Omental fat pad (tissue), 3 donors: ENCODE measurements at regions not wholly inside any gene's neighbourhood (a gene's known extent, or its start where the extent isn't known, plus 50 kb on each side); places are given as distances from the start of the nearest gene placed in this dataset.

ENCODE experiments used
- ATAC-seq: fragments of 150-250 bp; one replicate; pipeline ENCODE4 v1.9.1; 2016; ENCODE audit warnings: mild to moderate bottlenecking, moderate library complexity; ENCODE audit not compliant: low FRiP score
- DNase-seq: peaks from one replicate; pipeline ENCODE4 v3.0.0-alpha.2; 2019; ENCODE audit warnings: low spot score
- TF ChIP-seq, protein P1 (sequence below), 3 donors: fragments of 450-650 bp; IDR thresholded peaks; one replicate each; pipeline ENCODE4 v1.5.1; 2016 to 2017; ENCODE audit warnings: antibody characterized with exemption in 3 of 3, mild to moderate bottlenecking in 3 of 3, moderate library complexity in 2 of 3

- TF ChIP-seq, protein P1, sequence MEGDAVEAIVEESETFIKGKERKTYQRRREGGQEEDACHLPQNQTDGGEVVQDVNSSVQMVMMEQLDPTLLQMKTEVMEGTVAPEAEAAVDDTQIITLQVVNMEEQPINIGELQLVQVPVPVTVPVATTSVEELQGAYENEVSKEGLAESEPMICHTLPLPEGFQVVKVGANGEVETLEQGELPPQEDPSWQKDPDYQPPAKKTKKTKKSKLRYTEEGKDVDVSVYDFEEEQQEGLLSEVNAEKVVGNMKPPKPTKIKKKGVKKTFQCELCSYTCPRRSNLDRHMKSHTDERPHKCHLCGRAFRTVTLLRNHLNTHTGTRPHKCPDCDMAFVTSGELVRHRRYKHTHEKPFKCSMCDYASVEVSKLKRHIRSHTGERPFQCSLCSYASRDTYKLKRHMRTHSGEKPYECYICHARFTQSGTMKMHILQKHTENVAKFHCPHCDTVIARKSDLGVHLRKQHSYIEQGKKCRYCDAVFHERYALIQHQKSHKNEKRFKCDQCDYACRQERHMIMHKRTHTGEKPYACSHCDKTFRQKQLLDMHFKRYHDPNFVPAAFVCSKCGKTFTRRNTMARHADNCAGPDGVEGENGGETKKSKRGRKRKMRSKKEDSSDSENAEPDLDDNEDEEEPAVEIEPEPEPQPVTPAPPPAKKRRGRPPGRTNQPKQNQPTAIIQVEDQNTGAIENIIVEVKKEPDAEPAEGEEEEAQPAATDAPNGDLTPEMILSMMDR (IDR thresholded peaks at IDR 0.05), result no peak
- ATAC-seq (no peak), DNase-seq (no peak)
Observed at GRCh38 chr12:28872654-28873268, 276.3 kb upstream of the FAR2 start.

DNA sequence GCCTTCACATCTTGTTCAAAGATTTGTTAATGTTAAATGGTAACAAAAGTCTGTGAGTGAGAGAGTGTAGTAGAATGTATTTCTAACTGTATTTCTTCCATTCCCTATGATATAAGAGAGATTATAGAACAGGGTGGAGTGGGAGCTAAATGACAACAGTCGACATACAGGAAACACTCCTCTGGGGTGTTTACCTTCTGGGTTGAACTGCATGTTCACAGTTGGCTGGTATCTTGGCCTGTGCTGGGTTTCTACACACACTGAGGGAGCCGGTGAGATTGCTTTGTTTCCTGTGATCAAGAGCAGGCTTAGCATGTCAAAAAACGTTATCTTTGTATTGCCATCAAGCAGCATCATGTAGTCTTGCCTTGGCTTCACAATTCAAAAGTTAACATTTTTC, 274.3 kb upstream of the FAR2 start:
- DNase-seq (no peak), ATAC-seq (no peak)
- TF ChIP-seq, protein P1 (IDR thresholded peaks at IDR 0.05), result no peak

GRCh38 chr12:28876196-28876798, 272.8 kb upstream of the FAR2 start:
- TF ChIP-seq, protein P1 (IDR thresholded peaks at IDR 0.05), result no peak
- no peak for DNase-seq
- no peak for ATAC-seq

- ATAC-seq (no peak), DNase-seq (no peak)
- TF ChIP-seq, protein P1 (IDR thresholded peaks at IDR 0.05), result no peak
Observed at GRCh38 chr12:28877854-28878253, 271.2 kb upstream of the FAR2 start.

GRCh38 chr12:28878629-28879028, 270.4 kb upstream of the FAR2 start:
- TF ChIP-seq, protein P1 (IDR thresholded peaks at IDR 0.05), result no peak

GRCh38 chr12:28879379-28879778, 269.7 kb upstream of the FAR2 start:
- ATAC-seq, result no peak
- TF ChIP-seq, protein P1 (IDR thresholded peaks at IDR 0.05), result no peak
- no peak for DNase-seq

More at GRCh38 chr12:28878629-28879028, 270.4 kb upstream of the FAR2 start:
- DNase-seq (no peak), ATAC-seq (no peak)

GRCh38 chr12:28882444-28882843, 266.6 kb upstream of the FAR2 start:
- DNase-seq (no peak), ATAC-seq (peak; percentile 90)
- TF ChIP-seq, protein P1 (IDR thresholded peaks at IDR 0.05), result no peak
